ENCODE measurements at regions not wholly inside any gene's neighbourhood (a gene's known extent, or its start where the extent isn't known, plus 50 kb on each side); places are given as distances from the start of the nearest gene placed in this dataset.

DNA sequence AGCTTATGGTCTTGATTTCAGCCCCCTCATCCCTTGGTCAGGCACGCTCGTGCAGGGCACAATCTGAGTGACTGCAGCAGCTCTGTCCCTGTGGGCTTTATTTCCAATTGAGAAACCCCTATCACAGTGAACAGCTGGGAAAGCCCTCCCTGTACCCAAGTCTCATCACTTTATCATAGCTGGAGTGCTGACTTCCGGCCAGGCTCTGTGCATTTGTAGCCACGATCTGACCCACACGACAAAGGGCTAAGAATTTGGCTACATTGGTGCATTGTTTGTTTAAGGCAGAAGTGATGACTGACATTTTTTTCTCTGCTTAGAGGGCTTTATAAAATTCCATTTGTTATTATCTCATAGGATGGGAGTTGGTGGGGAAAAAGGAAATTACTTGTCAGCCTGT is 184.4 kb downstream of the KCNS3 start:
- TF ChIP-seq CTCF (IDR thresholded peaks at IDR 0.05 in 8 of 11, conservative IDR thresholded peaks at IDR 0.05 in 3 of 11) (no peak), POLR2A (IDR thresholded peaks at IDR 0.05) (no peak), POLR2AphosphoS5 (IDR thresholded peaks at IDR 0.05) (no peak)

All from spleen (tissue), 7 donors.